H1 (cell line): ENCODE measurements at regions not wholly inside any gene's neighbourhood (a gene's known extent, or its start where the extent isn't known, plus 50 kb on each side); places are given as distances from the start of the nearest gene placed in this dataset.

Experiments used
- CHD7 ChIP-seq: fragments of 300-600 bp; sonication (generic); IDR thresholded peaks from 2 replicates; pipeline ENCODE4 v1.7.1; 2012; ENCODE audit warnings: low read length, moderate library complexity, mild to moderate bottlenecking, inconsistent platforms; ENCODE audit not compliant: insufficient replicate concordance
- CTCF ChIP-seq, 3 experiments: IDR thresholded peaks; 1 replicate in 2 of 3; 2 replicates in 1 of 3; pipeline versions ENCODE4 v1.5.1 to v1.6.1; 2011; ENCODE audit warnings: low read length in 3 of 3, mild to moderate bottlenecking in 3 of 3, inconsistent platforms in 2 of 3, low read depth in 1 of 3, moderate library complexity in 1 of 3; ENCODE audit not compliant: insufficient read depth in 1 of 3; ENCODE audit errors: control extremely low read depth in 1 of 3
- JUND ChIP-seq: IDR thresholded peaks from 2 replicates; pipeline ENCODE4 v1.6.1; 2011; ENCODE audit warnings: mild to moderate bottlenecking, improper control_type of control experiment, low read length
- NRF1 ChIP-seq: IDR thresholded peaks from 2 replicates; pipeline ENCODE4 v1.6.1; 2011; ENCODE audit warnings: mild to moderate bottlenecking, low read depth, low read length, improper control_type of control experiment
- TAF1 ChIP-seq: IDR thresholded peaks from 2 replicates; pipeline ENCODE4 v1.6.1; 2011; ENCODE audit warnings: mild to moderate bottlenecking, low read depth, low read length

GRCh38 chr9:100698945-100699344, 121.1 kb downstream of the CAVIN4 start:
- TF ChIP-seq JUND (no peak), CHD7 (no peak), TAF1 (no peak), CTCF (IDR thresholded peaks at IDR 0.05; ENCODE audit: control extremely low read depth in 1 of 3, insufficient read depth in 1 of 3, low read depth in 1 of 3, low read length in 3 of 3) (no peak), NRF1 (no peak)
